HepG2 (cell line): ENCODE measurements at regions not wholly inside any gene's neighbourhood (a gene's known extent, or its start where the extent isn't known, plus 50 kb on each side); places are given as distances from the start of the nearest gene placed in this dataset.

Source experiments
- ATF2 ChIP-seq: sonication (generic); formaldehyde crosslinking; IDR thresholded peaks from 2 replicates; pipeline ENCODE4 v1.4.0; 2020; ENCODE audit warnings: missing genetic modification reagents
- CCDC6 ChIP-seq: sonication (generic); formaldehyde crosslinking; IDR thresholded peaks from 2 replicates; pipeline ENCODE4 v1.8.1; 2022; ENCODE audit warnings: mild to moderate bottlenecking, missing genetic modification reagents, moderate library complexity
- CREB1 ChIP-seq, 2 experiments: fragments of 450-650 bp in 1 of 2; IDR thresholded peaks; 2 replicates each; pipeline ENCODE4 v1.6.1; 2016 to 2017; ENCODE audit warnings: control low read depth in 1 of 2, mild to moderate bottlenecking in 1 of 2, missing compliant biosample characterization in 1 of 2, missing genetic modification characterization in 1 of 2
- ELF4 ChIP-seq: sonication (generic); formaldehyde crosslinking; IDR thresholded peaks from 2 replicates; pipeline ENCODE4 v1.5.0; 2020; ENCODE audit warnings: missing genetic modification reagents, mild to moderate bottlenecking, moderate library complexity, borderline replicate concordance
- FUBP1 ChIP-seq: sonication (generic); formaldehyde crosslinking; IDR thresholded peaks from 2 replicates; pipeline ENCODE4 v1.5.1; 2020; ENCODE audit warnings: missing genetic modification reagents, mild to moderate bottlenecking, borderline replicate concordance
- HNRNPK ChIP-seq: fragments of 200-400 bp; formaldehyde crosslinking; IDR thresholded peaks from 2 replicates; pipeline ENCODE4 v1.6.1; 2018; ENCODE audit warnings: low read length, low read depth, moderate library complexity, mild to moderate bottlenecking; ENCODE audit not compliant: poor library complexity, severe bottlenecking
- HOMEZ ChIP-seq: IDR thresholded peaks from 2 replicates; pipeline ENCODE4 v1.6.1; 2016; ENCODE audit warnings: low read depth
- KLF16 ChIP-seq, 2 experiments: sonication (generic) in 1 of 2; formaldehyde crosslinking in 1 of 2; IDR thresholded peaks; 2 replicates each; pipeline versions ENCODE4 v1.6.1 to v1.8.0; 2016 to 2023; ENCODE audit warnings: missing genetic modification reagents in 2 of 2, missing compliant biosample characterization in 1 of 2
- PHF20 ChIP-seq: sonication (generic); formaldehyde crosslinking; IDR thresholded peaks from 2 replicates; pipeline ENCODE4 v1.5.0; 2020; ENCODE audit warnings: mild to moderate bottlenecking, missing genetic modification reagents
- RFXANK ChIP-seq: IDR thresholded peaks from 2 replicates; pipeline ENCODE4 v1.6.1; 2016
- TRAFD1 ChIP-seq: sonication (generic); formaldehyde crosslinking; IDR thresholded peaks from 2 replicates; pipeline ENCODE4 v1.5.1; 2020; ENCODE audit warnings: missing genetic modification reagents, mild to moderate bottlenecking, borderline replicate concordance
- ZC3H4 ChIP-seq: sonication (generic); formaldehyde crosslinking; IDR thresholded peaks from 2 replicates; pipeline ENCODE4 v1.4.0; 2020; ENCODE audit warnings: missing genetic modification reagents, borderline replicate concordance
- ZNF235 ChIP-seq: sonication (generic); formaldehyde crosslinking; IDR thresholded peaks from 2 replicates; pipeline ENCODE4 v1.8.1; 2023; ENCODE audit warnings: mild to moderate bottlenecking, missing genetic modification reagents, borderline replicate concordance
- ZNF414 ChIP-seq: sonication (generic); formaldehyde crosslinking; IDR thresholded peaks from 2 replicates; pipeline ENCODE4 v1.5.0; 2020; ENCODE audit warnings: missing genetic modification reagents
- ZNF687 ChIP-seq: sonication (generic); formaldehyde crosslinking; IDR thresholded peaks from 2 replicates; pipeline ENCODE4 v1.5.1; 2020; ENCODE audit warnings: mild to moderate bottlenecking, missing genetic modification reagents, moderate library complexity

- TF ChIP-seq HNRNPK = no peak
- no peak; the same call in 1 of the 2 replicates for TF ChIP-seq PHF20 (CRISPR knock-in tag)
- no peak for TF ChIP-seq ATF2 (CRISPR knock-in tag)
- no peak for TF ChIP-seq TRAFD1
- peak in 1 of 2 experiments; percentile 38; a peak in 1 of 4 replicates for TF ChIP-seq KLF16 (CRISPR knock-in tag; IDR thresholded peaks at IDR 0.05)
- no peak for TF ChIP-seq RFXANK (CRISPR knock-in tag)
- no peak for TF ChIP-seq CREB1 (IDR thresholded peaks at IDR 0.05)
- TF ChIP-seq CREB1 (CRISPR knock-in tag; IDR thresholded peaks at IDR 0.05) = no peak
- TF ChIP-seq ZC3H4 (CRISPR knock-in tag) = no peak
- no peak for TF ChIP-seq ELF4 (CRISPR knock-in tag)
- no peak for TF ChIP-seq FUBP1 (CRISPR knock-in tag)
- TF ChIP-seq ZNF414 (CRISPR knock-in tag) = no peak
- TF ChIP-seq HOMEZ = no peak
- 0 out of 2 replicates have a peak, but pooled peaks have one; percentile 42 for TF ChIP-seq ZNF235
- TF ChIP-seq ZNF687 = peak; percentile 71
- TF ChIP-seq CCDC6 (CRISPR knock-in tag) = no peak; the same call in 1 of the 2 replicates
Measured at GRCh38 chr2:134119713-134120405, 134.0 kb upstream of the MGAT5 start (continued).
